ENCODE measurements at regions not wholly inside any gene's neighbourhood (a gene's known extent, or its start where the extent isn't known, plus 50 kb on each side); places are given as distances from the start of the nearest gene placed in this dataset.
"Not testable (repeated sequence)": the region's sequence is repeated elsewhere in the genome, so short reads cannot be mapped to it uniquely, and the experiment has no call there.

- H3K9me3 ChIP-seq; intact Hi-C loops (cut with DNase I); H3K27ac ChIP-seq; H3K4me3 ChIP-seq; H3K4me1 ChIP-seq; H3K36me3 ChIP-seq; DNase-seq; H3K27me3 ChIP-seq; ATAC-seq: not testable (repeated sequence)
- no CpG with 5 or more reads among the region's 26 CpGs for WGBS (ENCODE audit: insufficient coverage, low coverage, low lambda C conversion rate, missing lambda C conversion rate)
These were observed 88.5 kb upstream of the DCAF12L1 start for GRCh38 chrX:126641076-126641475.

- H3K27ac ChIP-seq: no peak overlapping the region
- no peaks in the 10 kb centered on the region for H3K4me1 ChIP-seq
- H3K9me3 ChIP-seq: no peaks in the 10 kb centered on the region
- 58% methylated on average over 2 of the region's 2 CpGs for WGBS (ENCODE audit: insufficient coverage, low coverage, low lambda C conversion rate, missing lambda C conversion rate)
- ATAC-seq: no peak
- intact Hi-C loops (cut with DNase I): no loop called here
- no peak overlapping the region for H3K4me3 ChIP-seq
- DNase-seq: no peak
- H3K27me3 ChIP-seq: no peaks in the 10 kb centered on the region
- no peaks in the 10 kb centered on the region for H3K36me3 ChIP-seq
- TF ChIP-seq CTCF (IDR thresholded peaks at IDR 0.05) (no peak), POLR2A (IDR thresholded peaks at IDR 0.05) (no peak)
These were observed 102.4 kb upstream of the DCAF12L1 start for GRCh38 chrX:126655061-126655460.

GRCh38 chrX:126658447-126658846 is 105.8 kb upstream of the DCAF12L1 start:
- H3K36me3 ChIP-seq: no peaks in the 10 kb centered on the region
- TF ChIP-seq POLR2A (IDR thresholded peaks at IDR 0.05) (no peak), CTCF (IDR thresholded peaks at IDR 0.05) (no peak)
- 35% methylated on average over 3 of the region's 3 CpGs for whole genome bisulfite sequencing (ENCODE audit: insufficient coverage, low coverage, low lambda C conversion rate, missing lambda C conversion rate)
- no peaks in the 10 kb centered on the region for H3K9me3 ChIP-seq
- H3K4me1 ChIP-seq: no peaks in the 10 kb centered on the region
- intact Hi-C loops (cut with DNase I): no loop called here
- no peaks in the 10 kb centered on the region for H3K27me3 ChIP-seq
- DNase-seq (no peak), ATAC-seq (no peak)
- H3K27ac ChIP-seq: no peak overlapping the region
- no peak overlapping the region for H3K4me3 ChIP-seq

- no peak for ATAC-seq
- Histone ChIP-seq H3K4me3 (no peak overlapping the region), H3K36me3 (no peaks in the 10 kb centered on the region), H3K4me1 (no peaks in the 10 kb centered on the region), H3K27ac (no peak overlapping the region), H3K9me3 (no peaks in the 10 kb centered on the region), H3K27me3 (no peaks in the 10 kb centered on the region)
- WGBS (ENCODE audit: insufficient coverage, low coverage, low lambda C conversion rate, missing lambda C conversion rate): no CpG with 5 or more reads among the region's 6 CpGs
- no peak for DNase-seq
- intact Hi-C loops (cut with DNase I): no loop called here
- TF ChIP-seq POLR2A (IDR thresholded peaks at IDR 0.05): no peak
- TF ChIP-seq CTCF (IDR thresholded peaks at IDR 0.05): no peak
These were observed 117.6 kb upstream of the DCAF12L1 start for GRCh38 chrX:126670258-126670657.

- ATAC-seq; H3K27ac ChIP-seq; H3K27me3 ChIP-seq; intact Hi-C loops (cut with DNase I); H3K4me3 ChIP-seq; H3K4me1 ChIP-seq; H3K9me3 ChIP-seq; H3K36me3 ChIP-seq: not testable (repeated sequence)
- peak in 1 of 3 donors; percentile 29 for DNase-seq
- no CpG with 5 or more reads among the region's 22 CpGs for WGBS (ENCODE audit: insufficient coverage, low coverage, low lambda C conversion rate, missing lambda C conversion rate)
These were observed 120.8 kb upstream of the DCAF12L1 start for GRCh38 chrX:126673366-126673765.

GRCh38 chrX:126673816-126674491 is 121.3 kb upstream of the DCAF12L1 start:
- whole genome bisulfite sequencing (ENCODE audit: insufficient coverage, low coverage, low lambda C conversion rate, missing lambda C conversion rate): 64% methylated on average over 4 of the region's 56 CpGs
- intact Hi-C loops (cut with DNase I); H3K4me1 ChIP-seq; ATAC-seq; H3K36me3 ChIP-seq; H3K9me3 ChIP-seq; H3K27me3 ChIP-seq; H3K4me3 ChIP-seq; H3K27ac ChIP-seq: not testable (repeated sequence)
- peak in 1 of 3 donors; percentile 27 for DNase-seq

All from right lobe of liver (tissue), 6 donors.